ENCODE measurements at regions not wholly inside any gene's neighbourhood (a gene's known extent, or its start where the extent isn't known, plus 50 kb on each side); places are given as distances from the start of the nearest gene placed in this dataset.

- no peaks in the 10 kb centered on the region for H3K27me3 Mint-ChIP-seq
- H3K36me3 Mint-ChIP-seq, result peaks cover 0 to 25% (median 3%) of the 10 kb centered on the region in 5 donors
- ChIA-PET CTCF (no interaction called here), POLR2A (interaction anchor here (0.6 kb wide), 1 partner anchor 30 kb away, joined by 4 read pairs; no protein-coding TSS in a partner anchor)
- intact Hi-C loops (cut with micrococcal nuclease), result loop anchor here (10.0 kb wide), 2 partner anchors 313 to 523 kb away; no protein-coding TSS in a partner anchor
- DNase-seq (no peak), ATAC-seq (no peak)
- no peak overlapping the region for H3K4me3 ChIP-seq (ENCODE audit: low read length)
- H3K27ac Mint-ChIP-seq, result no peak overlapping the region
- no peak overlapping the region for H3K4me3 Mint-ChIP-seq
- no peaks in the 10 kb centered on the region for H3K36me3 ChIP-seq (ENCODE audit: control insufficient read depth in 2 of 3, insufficient read depth in 3 of 3, low read length in 3 of 3)
- H3K4me1 Mint-ChIP-seq, result peaks cover 13 to 49% (median 22%) of the 10 kb centered on the region in 7 donors
- H3K27ac ChIP-seq (ENCODE audit: low read depth, low read length), result no peak overlapping the region
- H3K9me3 ChIP-seq (ENCODE audit: control insufficient read depth in 2 of 3, low read length in 3 of 3), result no peaks in the 10 kb centered on the region
- H3K4me1 ChIP-seq (ENCODE audit: control insufficient read depth in 2 of 2, insufficient read depth in 2 of 2, low read length in 2 of 2), result peaks cover 38 to 74% of the 10 kb centered on the region in 2 donors
- peaks cover 0 to 17% (median 1%) of the 10 kb centered on the region in 11 donors for H3K9me3 Mint-ChIP-seq
- no peaks in the 10 kb centered on the region for H3K27me3 ChIP-seq (ENCODE audit: control insufficient read depth in 2 of 2, insufficient read depth in 2 of 2, low read length in 2 of 2)
Measured at GRCh38 chr10:3977761-3978160, 192.8 kb upstream of the KLF6 start.

GRCh38 chr10:3976718-3977117 lies 191.7 kb upstream of the KLF6 start:
- Mint-ChIP-seq H3K36me3 (peaks cover 0 to 20% (median 3%) of the 10 kb centered on the region in 5 donors), H3K27me3 (no peaks in the 10 kb centered on the region), H3K4me3 (no peak overlapping the region), H3K4me1 (peaks cover 23 to 51% (median 27%) of the 10 kb centered on the region in 7 donors), H3K27ac (no peak overlapping the region), H3K9me3 (peaks cover 0 to 13% (median 0%) of the 10 kb centered on the region in 11 donors)
- DNase-seq (peak in 1 of 9 donors; percentile 14), ATAC-seq (peak; percentile 28)
- peaks cover 47 to 77% of the 10 kb centered on the region in 2 donors for H3K4me1 ChIP-seq (ENCODE audit: control insufficient read depth in 2 of 2, insufficient read depth in 2 of 2, low read length in 2 of 2)
- H3K9me3 ChIP-seq (ENCODE audit: control insufficient read depth in 2 of 3, low read length in 3 of 3), result no peaks in the 10 kb centered on the region
- intact Hi-C loops (cut with micrococcal nuclease), result loop anchor here (10.0 kb wide), 2 partner anchors 312 to 522 kb away; no protein-coding TSS in a partner anchor
- no peaks in the 10 kb centered on the region for H3K27me3 ChIP-seq (ENCODE audit: control insufficient read depth in 2 of 2, insufficient read depth in 2 of 2, low read length in 2 of 2)
- POLR2A ChIA-PET, result interaction anchor here (0.6 to 0.9 kb wide), 6 partner anchors 11 to 449 kb away, joined by 3 to 4 read pairs (median 3); no protein-coding TSS in a partner anchor
- CTCF ChIA-PET, result interaction anchor here (0.9 kb wide), 1 partner anchor 65 kb away, joined by 3 read pairs; no protein-coding TSS in a partner anchor
- no peak overlapping the region for H3K27ac ChIP-seq (ENCODE audit: low read depth, low read length)
- H3K36me3 ChIP-seq (ENCODE audit: control insufficient read depth in 2 of 3, insufficient read depth in 3 of 3, low read length in 3 of 3), result no peaks in the 10 kb centered on the region
- no peak overlapping the region for H3K4me3 ChIP-seq (ENCODE audit: low read length)

DNA sequence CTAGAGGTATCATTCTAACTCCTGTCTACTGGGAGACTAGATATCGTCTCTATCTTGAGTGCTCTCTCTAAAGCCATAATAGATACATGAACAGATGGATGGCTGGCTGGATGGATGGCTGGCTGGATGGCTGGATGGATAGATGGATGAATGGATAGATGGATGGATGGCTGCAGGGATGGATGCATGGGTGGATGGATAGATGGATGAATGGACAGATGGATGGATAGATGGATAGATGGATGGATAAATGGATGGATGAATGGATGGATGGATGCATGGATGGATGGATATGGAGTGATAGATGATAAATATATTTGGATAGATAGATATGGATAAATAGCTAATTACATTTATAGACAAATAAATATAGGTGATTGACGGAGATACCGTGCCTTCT lies 191.2 kb upstream of the KLF6 start:
- Mint-ChIP-seq H3K27me3 (no peaks in the 10 kb centered on the region), H3K27ac (no peak overlapping the region), H3K4me3 (no peak overlapping the region), H3K4me1 (peaks cover 28 to 53% (median 32%) of the 10 kb centered on the region in 7 donors), H3K36me3 (peaks cover 0 to 22% (median 3%) of the 10 kb centered on the region in 5 donors), H3K9me3 (peaks cover 0 to 14% (median 0%) of the 10 kb centered on the region in 11 donors)
- POLR2A ChIA-PET, result interaction anchor here (0.6 to 5.1 kb wide), 2 partner anchors 11 to 191 kb away, joined by 3 to 35 read pairs; partner anchors contain the start of gene KLF6
- Histone ChIP-seq H3K9me3 (ENCODE audit: control insufficient read depth in 2 of 3, low read length in 3 of 3) (no peaks in the 10 kb centered on the region), H3K27ac (ENCODE audit: low read depth, low read length) (no peak overlapping the region), H3K4me1 (ENCODE audit: control insufficient read depth in 2 of 2, insufficient read depth in 2 of 2, low read length in 2 of 2) (peaks cover 47 to 77% of the 10 kb centered on the region in 2 donors), H3K36me3 (ENCODE audit: control insufficient read depth in 2 of 3, insufficient read depth in 3 of 3, low read length in 3 of 3) (no peaks in the 10 kb centered on the region), H3K4me3 (ENCODE audit: low read length) (no peak overlapping the region), H3K27me3 (ENCODE audit: control insufficient read depth in 2 of 2, insufficient read depth in 2 of 2, low read length in 2 of 2) (no peaks in the 10 kb centered on the region)
- intact Hi-C loops (cut with micrococcal nuclease), result loop anchor here (10.0 kb wide), 2 partner anchors 311 to 521 kb away; no protein-coding TSS in a partner anchor
- no peak for ATAC-seq
- DNase-seq, result no peak
- CTCF ChIA-PET, result interaction anchor here (0.9 kb wide), 1 partner anchor 64 kb away, joined by 3 read pairs; no protein-coding TSS in a partner anchor

- ATAC-seq (no peak), DNase-seq (no peak)
- no peak overlapping the region for H3K4me3 Mint-ChIP-seq
- Histone ChIP-seq H3K4me3 (ENCODE audit: low read length) (no peak overlapping the region), H3K36me3 (ENCODE audit: control insufficient read depth in 2 of 3, insufficient read depth in 3 of 3, low read length in 3 of 3) (no peaks in the 10 kb centered on the region), H3K9me3 (ENCODE audit: control insufficient read depth in 2 of 3, low read length in 3 of 3) (no peaks in the 10 kb centered on the region), H3K27ac (ENCODE audit: low read depth, low read length) (no peak overlapping the region), H3K4me1 (ENCODE audit: control insufficient read depth in 2 of 2, insufficient read depth in 2 of 2, low read length in 2 of 2) (peaks cover 47 to 79% of the 10 kb centered on the region in 2 donors), H3K27me3 (ENCODE audit: control insufficient read depth in 2 of 2, insufficient read depth in 2 of 2, low read length in 2 of 2) (no peaks in the 10 kb centered on the region)
- intact Hi-C loops (cut with micrococcal nuclease), result loop anchor here (10.0 kb wide), 2 partner anchors 310 to 520 kb away; no protein-coding TSS in a partner anchor
- ChIA-PET CTCF (no interaction called here), POLR2A (interaction anchor here (0.6 to 5.1 kb wide), 6 partner anchors 9 to 193 kb away, joined by 3 to 35 read pairs (median 4); partner anchors contain the start of gene KLF6)
- H3K27ac Mint-ChIP-seq, result peak overlapping the region in 5 of 9 donors; percentile 8 to 42 (median 24)
- peaks cover 0 to 13% (median 0%) of the 10 kb centered on the region in 11 donors for H3K9me3 Mint-ChIP-seq
- H3K27me3 Mint-ChIP-seq, result no peaks in the 10 kb centered on the region
- peaks cover 0 to 23% (median 3%) of the 10 kb centered on the region in 5 donors for H3K36me3 Mint-ChIP-seq
- peaks cover 40 to 53% (median 44%) of the 10 kb centered on the region in 7 donors for H3K4me1 Mint-ChIP-seq
Measured at GRCh38 chr10:3975016-3975415, 190.0 kb upstream of the KLF6 start.

DNA sequence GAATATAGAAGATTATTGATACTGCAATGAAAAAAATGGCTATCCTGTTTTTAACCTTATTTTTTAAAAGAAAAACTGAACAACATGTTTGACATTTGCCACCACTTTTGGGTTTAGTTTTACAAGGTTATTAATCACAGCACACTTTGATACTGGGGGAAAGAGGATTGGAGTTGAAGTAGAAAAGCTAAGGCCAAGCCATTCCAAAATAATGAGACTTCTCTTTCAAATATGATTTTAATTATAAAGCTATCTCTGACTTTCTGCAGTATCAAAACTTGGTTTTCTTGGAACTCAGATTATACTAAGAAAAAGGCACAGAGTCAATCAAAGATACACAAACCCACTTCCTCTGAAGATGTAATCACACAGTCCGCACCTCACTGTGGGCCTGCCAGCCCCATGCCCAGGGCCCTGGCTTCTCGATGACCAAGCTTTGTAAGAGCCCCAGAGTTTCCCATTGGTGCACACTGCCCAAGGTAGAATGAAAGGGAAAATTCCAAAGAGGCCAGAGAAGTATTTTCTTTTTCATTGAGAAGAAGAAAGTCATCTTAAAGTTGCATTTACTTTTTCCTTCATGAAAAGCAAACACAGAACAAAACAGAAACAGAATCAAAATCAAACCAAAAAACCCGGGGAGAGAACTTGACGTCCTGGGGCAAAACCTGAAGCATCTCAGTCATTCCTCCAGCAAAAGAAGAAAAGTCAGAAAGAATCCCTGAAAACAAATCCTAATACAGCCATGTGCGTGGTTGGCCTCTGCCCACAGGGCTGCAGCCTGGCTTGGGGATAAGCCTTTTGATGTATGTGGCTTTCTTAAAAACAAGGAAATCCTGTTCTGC lies 187.7 kb upstream of the KLF6 start:
- peak overlapping the region; percentile 63 to 89 (median 82) for H3K4me3 Mint-ChIP-seq
- intact Hi-C loops (cut with micrococcal nuclease), result loop anchor here (1.0 to 10.0 kb wide), 18 partner anchors 8 to 518 kb away; no protein-coding TSS in a partner anchor
- H3K27ac Mint-ChIP-seq, result peak overlapping the region; percentile 86 to 98 (median 96)
- ATAC-seq, result peak; percentile 89
- Histone ChIP-seq H3K4me3 (ENCODE audit: low read length) (peak overlapping the region; percentile 36), H3K9me3 (ENCODE audit: control insufficient read depth in 2 of 3, low read length in 3 of 3) (no peaks in the 10 kb centered on the region), H3K4me1 (ENCODE audit: control insufficient read depth in 2 of 2, insufficient read depth in 2 of 2, low read length in 2 of 2) (peaks cover 56 to 71% of the 10 kb centered on the region in 2 donors), H3K36me3 (ENCODE audit: control insufficient read depth in 2 of 3, insufficient read depth in 3 of 3, low read length in 3 of 3) (no peaks in the 10 kb centered on the region), H3K27ac (ENCODE audit: low read depth, low read length) (peak overlapping the region; percentile 66), H3K27me3 (ENCODE audit: control insufficient read depth in 2 of 2, insufficient read depth in 2 of 2, low read length in 2 of 2) (no peaks in the 10 kb centered on the region)
- peaks cover 0 to 8% (median 0%) of the 10 kb centered on the region in 11 donors for H3K9me3 Mint-ChIP-seq
- ChIA-PET CTCF (interaction anchor here (0.6 to 1.3 kb wide), 2 partner anchors 11 to 32 kb away, joined by 3 read pairs; no protein-coding TSS in a partner anchor), POLR2A (interaction anchor here (0.6 to 5.1 kb wide), 13 partner anchors 9 to 194 kb away, joined by 3 to 35 read pairs (median 4); partner anchors contain the start of gene KLF6)
- DNase-seq, result peak in 7 of 9 donors; percentile 8 to 47 (median 35)
- no peaks in the 10 kb centered on the region for H3K27me3 Mint-ChIP-seq
- H3K36me3 Mint-ChIP-seq, result peaks cover 3 to 22% (median 3%) of the 10 kb centered on the region in 5 donors
- H3K4me1 Mint-ChIP-seq, result peaks cover 38 to 61% (median 54%) of the 10 kb centered on the region in 7 donors

DNA sequence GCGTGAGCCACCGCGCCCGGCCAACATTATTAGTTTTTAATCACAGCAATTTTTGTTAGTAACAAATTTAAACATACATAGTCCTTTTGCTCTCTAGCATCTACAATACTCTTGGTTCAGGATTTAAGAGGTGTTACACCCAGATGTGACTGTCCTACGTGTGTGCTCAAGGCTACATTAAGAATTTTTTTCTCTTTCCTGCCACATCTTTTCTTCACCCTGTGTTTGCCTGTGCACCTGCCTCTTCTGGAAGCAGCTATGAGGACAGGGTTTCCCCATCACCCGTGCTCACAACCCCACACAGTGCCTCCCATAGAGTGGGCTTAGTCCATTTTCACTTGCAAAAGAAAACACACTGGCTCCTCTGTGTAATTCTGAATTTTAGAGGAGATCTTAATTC lies 186.7 kb upstream of the KLF6 start:
- Histone ChIP-seq H3K4me3 (ENCODE audit: low read length) (peak overlapping the region; percentile 36), H3K27ac (ENCODE audit: low read depth, low read length) (peak overlapping the region; percentile 66), H3K4me1 (ENCODE audit: control insufficient read depth in 2 of 2, insufficient read depth in 2 of 2, low read length in 2 of 2) (peaks cover 54 to 61% of the 10 kb centered on the region in 2 donors), H3K36me3 (ENCODE audit: control insufficient read depth in 2 of 3, insufficient read depth in 3 of 3, low read length in 3 of 3) (no peaks in the 10 kb centered on the region), H3K27me3 (ENCODE audit: control insufficient read depth in 2 of 2, insufficient read depth in 2 of 2, low read length in 2 of 2) (no peaks in the 10 kb centered on the region), H3K9me3 (ENCODE audit: control insufficient read depth in 2 of 3, low read length in 3 of 3) (no peaks in the 10 kb centered on the region)
- Mint-ChIP-seq H3K4me3 (peak overlapping the region; percentile 53 to 88 (median 66)), H3K27ac (peak overlapping the region; percentile 86 to 98 (median 95)), H3K4me1 (peaks cover 41 to 66% (median 54%) of the 10 kb centered on the region in 7 donors), H3K36me3 (peaks cover 3 to 29% (median 5%) of the 10 kb centered on the region in 5 donors), H3K27me3 (no peaks in the 10 kb centered on the region), H3K9me3 (peaks cover 0 to 14% (median 1%) of the 10 kb centered on the region in 11 donors)
- ATAC-seq (peak; percentile 52), DNase-seq (peak in 1 of 9 donors; percentile 13)
- intact Hi-C loops (cut with micrococcal nuclease), result loop anchor here (1.0 to 10.0 kb wide), 18 partner anchors 9 to 517 kb away; no protein-coding TSS in a partner anchor
- POLR2A ChIA-PET, result interaction anchor here (0.6 to 5.1 kb wide), 8 partner anchors 8 to 193 kb away, joined by 3 to 35 read pairs (median 5); partner anchors contain the start of gene KLF6
- CTCF ChIA-PET, result interaction anchor here (0.6 to 0.9 kb wide), 2 partner anchors 17 to 31 kb away, joined by 3 read pairs; no protein-coding TSS in a partner anchor

Measured in naive thymus-derived CD4-positive, alpha-beta T cell (primary cell).